GM21447 (cell line): ENCODE measurements at regions not wholly inside any gene's neighbourhood (a gene's known extent, or its start where the extent isn't known, plus 50 kb on each side); places are given as distances from the start of the nearest gene placed in this dataset.
"Not testable (repeated sequence)": the region's sequence is repeated elsewhere in the genome, so short reads cannot be mapped to it uniquely, and the experiment has no call there.

Experiments
- ATAC-seq: cut with Tn5 transposase; IDR thresholded peaks from one replicate; pipeline ENCODE4 v1.9.1; 2021; ENCODE audit not compliant: unreplicated experiment

GRCh38 chr7:113784316-113784715 lies 134.5 kb downstream of the PPP1R3A start:
- ATAC-seq, result no peak

GRCh38 chr7:113783403-113783802 lies 135.4 kb downstream of the PPP1R3A start:
- no peak for ATAC-seq

DNA sequence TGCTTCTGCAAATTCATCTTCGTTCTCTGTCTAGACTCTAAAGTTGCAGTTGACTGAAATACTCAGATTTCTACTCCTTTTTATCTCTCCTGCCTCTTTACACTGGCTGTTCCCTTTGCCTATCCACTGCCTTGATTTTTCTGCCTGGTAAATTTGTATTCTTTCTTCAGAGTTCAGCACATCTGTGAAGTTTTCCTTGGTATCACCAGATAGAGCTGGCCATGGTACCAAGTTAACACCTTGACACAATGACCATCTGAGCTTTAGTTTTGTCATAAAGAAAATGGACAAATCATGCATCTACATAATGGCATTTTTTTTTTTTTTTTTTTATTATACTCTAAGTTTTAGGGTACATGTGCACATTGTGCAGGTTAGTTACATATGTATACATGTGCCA lies 143.0 kb downstream of the PPP1R3A start:
- no peak for ATAC-seq

DNA sequence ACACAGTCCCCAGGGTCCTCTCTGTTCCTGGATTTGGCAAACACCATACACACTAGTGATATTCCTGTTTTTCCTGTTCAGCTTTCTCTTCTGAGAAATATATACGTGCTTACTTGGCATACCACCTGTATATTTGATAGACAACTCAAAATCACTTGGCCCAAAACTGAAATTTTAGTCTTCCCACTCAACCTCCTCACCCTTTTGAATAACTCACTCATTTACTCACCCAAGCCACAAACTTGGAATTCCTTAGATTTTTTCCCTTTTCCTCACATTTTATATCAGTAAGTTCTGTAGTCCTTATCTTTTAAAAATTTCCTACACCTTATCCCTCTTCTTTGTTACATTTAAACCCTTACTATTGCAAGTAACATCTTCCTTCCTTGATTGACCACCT lies 143.4 kb downstream of the PPP1R3A start:
- no peak for ATAC-seq

DNA sequence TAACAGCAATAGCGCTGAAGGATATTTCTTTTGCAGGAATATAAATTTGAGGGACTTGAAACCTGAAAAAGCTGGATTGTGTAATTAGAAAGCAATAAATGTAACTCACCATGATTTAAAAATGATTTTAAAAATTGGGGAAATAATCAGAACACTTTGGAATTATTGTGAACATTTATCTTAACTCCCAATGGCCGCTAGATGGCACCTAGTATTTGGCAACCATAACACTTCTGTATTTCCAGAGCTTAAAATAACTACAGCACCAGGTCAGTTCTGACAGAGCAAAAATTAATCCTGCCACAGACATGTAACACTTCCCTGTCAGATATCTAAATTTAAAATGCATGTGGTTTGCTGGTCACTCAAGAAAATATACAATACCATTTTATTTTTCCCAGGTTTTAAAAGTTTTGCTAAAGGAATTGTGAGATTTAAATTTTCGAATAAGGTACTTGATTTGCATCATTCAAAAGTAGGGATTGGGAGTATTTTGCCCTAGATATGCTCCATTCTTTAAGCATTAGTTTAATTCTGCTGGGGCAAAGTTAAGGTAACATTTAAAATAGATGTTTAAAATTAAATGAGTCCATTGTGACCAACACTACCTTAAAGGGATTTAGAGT lies 144.5 kb downstream of the PPP1R3A start:
- ATAC-seq, result peak; percentile 89

GRCh38 chr7:113770146-113770738 lies 148.6 kb downstream of the PPP1R3A start:
- no peak for ATAC-seq

- no peak for ATAC-seq
Observed at GRCh38 chr7:113768387-113768786, 150.4 kb downstream of the PPP1R3A start.

DNA sequence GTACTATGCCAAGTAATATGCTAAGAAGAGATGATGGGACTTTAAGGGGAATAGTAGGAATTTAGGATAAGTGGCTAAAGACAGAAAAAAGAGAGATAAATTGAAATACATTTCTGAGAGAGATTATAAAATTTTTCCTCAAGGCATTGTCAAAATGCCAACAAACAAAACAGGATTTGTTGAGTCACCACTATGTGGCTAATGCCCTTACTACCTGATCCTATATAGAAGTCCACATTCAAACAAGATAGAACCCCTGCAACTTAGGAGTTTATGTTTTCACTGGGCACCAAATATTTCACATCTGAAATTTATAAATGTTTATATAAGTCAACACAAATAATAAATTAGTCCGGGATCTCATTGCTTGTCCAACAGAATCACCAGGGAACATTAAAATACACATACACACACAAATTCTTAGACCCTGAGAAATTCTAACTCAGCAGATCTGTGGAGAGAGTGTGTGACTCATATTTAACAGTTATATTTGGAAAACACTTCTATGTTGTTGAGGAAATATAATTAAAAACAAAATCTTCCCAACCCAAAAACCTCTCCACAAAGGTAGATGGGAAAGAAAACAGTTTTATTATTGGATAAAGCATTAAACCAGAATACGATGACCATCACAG lies 154.3 kb downstream of the PPP1R3A start:
- ATAC-seq, result no peak

DNA sequence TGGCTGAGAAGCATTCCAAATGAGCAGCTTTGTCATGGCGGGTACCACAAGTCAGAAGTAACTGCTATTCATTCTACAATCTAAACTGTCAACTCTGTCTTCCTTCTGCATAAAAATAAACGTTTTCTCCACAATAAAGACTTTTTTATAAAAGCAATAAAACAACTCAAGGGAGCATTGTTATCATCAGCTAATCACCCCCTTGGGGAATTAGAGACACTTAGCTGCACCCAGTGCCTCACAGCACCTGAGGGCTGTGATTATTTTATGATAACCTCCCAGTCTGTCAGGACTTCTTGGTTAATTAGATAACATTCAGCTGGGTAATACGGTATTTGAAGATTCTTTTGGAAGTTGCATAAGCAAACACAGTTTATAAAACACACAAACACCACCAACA lies 155.6 kb downstream of the PPP1R3A start:
- no peak for ATAC-seq

DNA sequence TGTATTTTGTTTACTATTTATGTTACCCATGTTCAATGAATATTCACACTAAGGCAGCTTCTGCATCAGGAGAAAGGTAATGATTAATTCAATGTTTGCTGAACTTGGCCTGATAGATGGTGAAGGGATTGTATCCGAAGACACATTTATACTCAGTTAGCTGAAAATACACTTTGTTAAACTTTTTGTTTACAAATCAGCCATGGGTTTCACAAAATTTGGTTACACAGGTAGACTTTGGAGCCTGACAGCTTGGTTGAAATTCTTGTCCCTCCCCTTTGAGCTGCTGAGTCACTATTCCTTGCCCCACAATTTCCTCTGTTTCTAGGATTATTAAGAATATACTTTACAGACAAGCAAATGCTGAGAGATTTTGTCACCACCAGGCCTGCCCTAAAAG lies 162.6 kb downstream of the PPP1R3A start:
- no peak for ATAC-seq

GRCh38 chr7:113752689-113753088 lies 166.1 kb downstream of the PPP1R3A start:
- no peak for ATAC-seq

DNA sequence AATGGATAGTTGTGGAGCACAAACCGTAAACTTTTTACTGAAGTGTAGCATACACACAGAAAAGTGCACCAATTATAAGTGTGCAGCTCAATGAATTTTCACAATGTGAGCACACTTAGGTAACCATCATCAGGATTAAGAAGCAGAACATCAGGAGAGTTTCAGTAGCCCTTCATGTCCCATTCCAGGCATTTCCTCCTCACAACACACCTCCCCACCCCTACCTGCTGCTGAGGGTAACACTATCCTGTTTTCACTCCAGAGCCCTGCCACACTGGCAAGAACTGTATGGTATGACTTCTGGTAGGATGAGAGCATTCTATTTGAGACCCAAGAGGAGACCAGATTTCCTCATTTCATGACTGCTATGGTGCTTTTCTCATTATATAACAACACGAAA lies 166.5 kb downstream of the PPP1R3A start:
- no peak for ATAC-seq

DNA sequence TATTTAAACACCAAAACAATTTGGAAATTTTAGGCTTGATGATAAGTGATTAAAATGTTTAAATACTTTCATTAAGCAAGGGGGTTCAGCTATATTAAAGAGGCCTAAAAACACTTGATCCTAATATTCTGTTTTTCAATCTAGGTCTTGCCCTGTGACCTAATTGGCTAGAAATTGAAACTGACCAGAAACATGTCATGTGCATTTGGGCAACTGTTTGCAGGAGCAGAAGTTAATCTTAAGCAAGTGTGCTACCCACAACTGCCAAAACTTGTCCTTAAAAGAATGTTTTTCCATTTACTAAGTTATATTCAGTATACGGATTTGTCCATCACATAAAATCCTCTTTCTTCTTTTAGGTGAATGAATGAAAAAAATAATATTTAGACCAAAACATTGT lies 167.3 kb downstream of the PPP1R3A start:
- no peak for ATAC-seq

GRCh38 chr7:113748385-113748784 lies 170.4 kb downstream of the PPP1R3A start:
- ATAC-seq, result not testable (repeated sequence)

DNA sequence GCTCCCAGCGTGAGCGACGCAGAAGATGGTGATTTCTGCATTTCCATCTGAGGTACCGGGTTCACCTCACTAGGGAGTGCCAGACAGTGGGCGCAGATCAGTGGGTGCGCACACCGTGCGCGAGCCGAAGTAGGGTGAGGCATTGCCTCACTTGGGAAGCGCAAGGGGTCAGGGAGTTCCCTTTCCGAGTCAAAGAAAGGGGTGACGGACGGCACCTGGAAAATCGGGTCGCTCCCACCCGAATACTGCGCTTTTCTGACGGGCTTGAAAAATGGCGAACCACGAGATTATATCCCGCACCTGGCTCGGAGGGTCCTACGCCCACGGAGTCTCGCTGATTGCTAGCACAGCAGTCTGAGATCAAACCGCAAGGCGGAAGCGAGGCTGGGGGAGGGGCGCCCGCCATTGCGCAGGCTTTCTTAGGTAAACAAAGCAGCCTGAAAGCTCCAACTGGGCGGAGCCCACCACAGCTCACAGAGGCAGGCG lies 175.8 kb downstream of the PPP1R3A start:
- not testable (repeated sequence) for ATAC-seq

- no peak for ATAC-seq
Observed at GRCh38 chr7:113742377-113742776, 176.4 kb downstream of the PPP1R3A start.

- no peak for ATAC-seq
Observed at GRCh38 chr7:113731571-113731970, 187.2 kb downstream of the PPP1R3A start.

GRCh38 chr7:113730309-113730955 lies 188.4 kb downstream of the PPP1R3A start:
- no peak for ATAC-seq

GRCh38 chr7:113727486-113727885 lies 191.3 kb downstream of the PPP1R3A start:
- no peak for ATAC-seq

DNA sequence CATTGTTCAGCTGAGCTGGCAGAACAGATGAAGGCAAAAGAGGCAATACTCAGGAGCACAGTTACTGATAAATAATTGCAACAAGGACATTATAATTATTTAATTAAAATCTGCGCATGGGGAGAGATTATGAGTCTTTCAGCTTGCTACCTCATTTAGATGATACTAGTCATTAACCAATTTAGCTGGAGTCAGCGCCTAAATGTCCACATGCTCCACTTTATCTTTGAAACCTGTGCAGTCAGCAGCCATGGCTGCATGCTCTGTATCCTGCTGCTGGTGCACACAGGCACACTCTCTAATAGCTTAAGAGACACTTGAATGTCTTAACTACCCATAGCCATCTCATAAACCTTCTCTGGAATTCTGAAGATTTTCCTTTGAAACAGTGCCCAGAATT lies 196.8 kb downstream of the PPP1R3A start:
- ATAC-seq, result no peak

DNA sequence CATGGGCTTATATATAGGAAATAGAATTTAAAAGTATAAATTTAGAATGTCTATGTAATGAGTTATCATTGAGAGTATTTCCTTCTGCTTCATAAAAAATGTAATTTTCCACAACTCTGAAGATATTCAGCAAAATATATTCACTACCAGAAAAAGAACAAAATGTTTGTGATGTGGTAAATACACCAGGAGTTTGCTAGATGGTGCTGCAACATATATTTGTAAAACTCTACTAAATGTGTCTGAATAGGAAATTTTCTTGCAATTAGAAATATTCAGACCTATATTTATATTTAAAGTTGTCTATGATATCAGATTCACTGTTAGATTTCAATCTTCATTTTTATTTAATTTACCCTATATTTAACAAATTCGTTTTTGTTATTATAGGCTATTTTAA lies 201.1 kb downstream of the PPP1R3A start:
- ATAC-seq, result no peak
